Transverse colon (tissue), 4 donors: ENCODE measurements at regions not wholly inside any gene's neighbourhood (a gene's known extent, or its start where the extent isn't known, plus 50 kb on each side); places are given as distances from the start of the nearest gene placed in this dataset.

Source experiments
- DNase-seq: peaks from one replicate; pipeline ENCODE4 v3.0.0-alpha.2; 2019
- H3K27ac ChIP-seq, 4 donors: fragments of 200-600 bp; sonication (generic); 2 replicates each; pipeline ENCODE4 v1.5.1; 2016 to 2018; ENCODE audit warnings: inconsistent platforms in 4 of 4
- H3K27me3 ChIP-seq: fragments of 200-600 bp; sonication (generic); 2 replicates; pipeline ENCODE4 v1.5.1; 2017; ENCODE audit warnings: inconsistent platforms
- H3K36me3 ChIP-seq, 4 donors: fragments of 200-600 bp; sonication (generic); 2 replicates each; pipeline ENCODE4 v1.5.1; 2017 to 2019; ENCODE audit warnings: inconsistent platforms in 4 of 4
- H3K4me1 ChIP-seq, 4 donors: fragments of 200-600 bp; sonication (generic); 2 replicates each; pipeline ENCODE4 v1.5.1; 2017 to 2020; ENCODE audit warnings: inconsistent platforms in 4 of 4
- H3K4me3 ChIP-seq, 4 donors: fragments of 200-600 bp; sonication (generic); 1 replicate in 1 of 4; 2 replicates in 3 of 4; pipeline versions ENCODE4 v1.5.1 to v1.6.1; 2017 to 2019; ENCODE audit warnings: inconsistent platforms in 4 of 4
- H3K9me3 ChIP-seq, 2 donors: fragments of 200-600 bp; sonication (generic); 2 replicates each; pipeline ENCODE4 v1.5.1; 2017 to 2019; ENCODE audit warnings: inconsistent platforms in 2 of 2
- CTCF ChIP-seq, 5 experiments: fragments of 200-600 bp in 3 of 5; fragments of 450-650 bp in 2 of 5; sonication (generic) in 3 of 5; IDR thresholded peaks; 1 replicate in 2 of 5; 2 replicates in 3 of 5; pipeline ENCODE4 v1.5.1; 2016 to 2017; ENCODE audit warnings: antibody characterized with exemption in 5 of 5, inconsistent platforms in 3 of 5, mild to moderate bottlenecking in 2 of 5, moderate library complexity in 1 of 5
- EP300 ChIP-seq: sonication (generic); formaldehyde crosslinking; IDR thresholded peaks from one replicate; pipeline ENCODE4 v1.6.1; 2017; ENCODE audit warnings: antibody characterized with exemption, low read depth
- POLR2A ChIP-seq: fragments of 450-650 bp; IDR thresholded peaks from one replicate; pipeline ENCODE4 v1.6.1; 2016; ENCODE audit warnings: antibody characterized with exemption, mild to moderate bottlenecking, moderate library complexity
- POLR2AphosphoS5 ChIP-seq, 3 donors: sonication (generic); formaldehyde crosslinking; IDR thresholded peaks; one replicate each; pipeline ENCODE4 v1.6.1; 2016; ENCODE audit warnings: antibody characterized with exemption in 3 of 3
- WGBS, 2 donors: methylation state at CpG; one replicate each; pipeline ENCODE4 v1.1.5; 2018; ENCODE audit warnings: low coverage in 1 of 2; 5-methylcytosine and 5-hydroxymethylcytosine counted together
- in situ Hi-C, 4 donors: fragments of 200-750 bp; cut with MboI; loops; one replicate each; pipeline versions ENCODE4 v1.15.0 to v1.15.1; 2017; ENCODE audit warnings: low sequenced_read_pairs in 3 of 4, low pct_ligation_motif_present in 1 of 4, low pct_unique_long_range_greater_than_20kb in 1 of 4
- intact Hi-C: fragments of 100-400 bp; cut with DNase I; formaldehyde crosslinking; loops from one replicate; pipeline ENCODE4 v1.15.1; 2023; ENCODE audit warnings: low total_unique reads

- WGBS, 2 donors, result 67% methylated on average over 1 of the region's 1 CpG; no CpG with 5 or more reads in 1 of the 2 donors
- intact Hi-C loops, result no loop called here
- TF ChIP-seq CTCF (IDR thresholded peaks at IDR 0.05) (no peak), POLR2AphosphoS5 (IDR thresholded peaks at IDR 0.05) (no peak), POLR2A (no peak), EP300 (no peak)
- peaks cover 6 to 8% of the 10 kb centered on the region in 2 donors for H3K9me3 ChIP-seq
- no peak overlapping the region for H3K4me3 ChIP-seq
- H3K27me3 ChIP-seq, result no peaks in the 10 kb centered on the region
- DNase-seq, result no peak
- H3K27ac ChIP-seq, result no peak overlapping the region
- in situ Hi-C loops, result no loop called here
- no peaks in the 10 kb centered on the region for H3K36me3 ChIP-seq
- H3K4me1 ChIP-seq, result no peaks in the 10 kb centered on the region
Measured at GRCh38 chr2:184137955-184138354, 460.4 kb upstream of the ZNF804A start.

GRCh38 chr2:184141866-184142265 lies 456.5 kb upstream of the ZNF804A start:
- no peak for TF ChIP-seq POLR2A
- no peak for TF ChIP-seq EP300
- TF ChIP-seq CTCF (IDR thresholded peaks at IDR 0.05), result no peak
- TF ChIP-seq POLR2AphosphoS5 (IDR thresholded peaks at IDR 0.05), result no peak
- intact Hi-C loops, result no loop called here

GRCh38 chr2:184154438-184154837 lies 443.9 kb upstream of the ZNF804A start:
- WGBS, 2 donors, result 50 to 90% methylated on average over 1 to 2 of the region's 2 CpGs
- intact Hi-C loops (no loop called here), in situ Hi-C loops (no loop called here)
- TF ChIP-seq CTCF (IDR thresholded peaks at IDR 0.05) (no peak), POLR2A (no peak), POLR2AphosphoS5 (IDR thresholded peaks at IDR 0.05) (no peak), EP300 (no peak)
- no peak for DNase-seq
- Histone ChIP-seq H3K9me3 (no peaks in the 10 kb centered on the region), H3K4me3 (no peak overlapping the region), H3K36me3 (no peaks in the 10 kb centered on the region), H3K27me3 (no peaks in the 10 kb centered on the region), H3K27ac (no peak overlapping the region), H3K4me1 (no peaks in the 10 kb centered on the region)

More at GRCh38 chr2:184141866-184142265, 456.5 kb upstream of the ZNF804A start:
- Histone ChIP-seq H3K27me3 (no peaks in the 10 kb centered on the region), H3K36me3 (no peaks in the 10 kb centered on the region), H3K27ac (no peak overlapping the region), H3K4me3 (no peak overlapping the region), H3K9me3 (no peaks in the 10 kb centered on the region), H3K4me1 (no peaks in the 10 kb centered on the region)
- no peak for DNase-seq
- in situ Hi-C loops, result no loop called here

GRCh38 chr2:184155791-184156190 lies 442.5 kb upstream of the ZNF804A start:
- Histone ChIP-seq H3K27ac (no peak overlapping the region), H3K4me1 (no peaks in the 10 kb centered on the region), H3K4me3 (no peak overlapping the region), H3K9me3 (no peaks in the 10 kb centered on the region), H3K36me3 (no peaks in the 10 kb centered on the region), H3K27me3 (no peaks in the 10 kb centered on the region)
- DNase-seq, result no peak
- no peak for TF ChIP-seq POLR2A
- 88 to 100% methylated on average over 1 of the region's 1 CpG for WGBS, 2 donors
- in situ Hi-C loops (no loop called here), intact Hi-C loops (no loop called here)

GRCh38 chr2:184157141-184157540 lies 441.2 kb upstream of the ZNF804A start:
- in situ Hi-C loops (no loop called here), intact Hi-C loops (no loop called here)
- H3K9me3 ChIP-seq, result no peaks in the 10 kb centered on the region
- no peaks in the 10 kb centered on the region for H3K4me1 ChIP-seq
- no peak overlapping the region for H3K27ac ChIP-seq
- H3K27me3 ChIP-seq, result no peaks in the 10 kb centered on the region
- no peak for DNase-seq
- no peaks in the 10 kb centered on the region for H3K36me3 ChIP-seq
- no peak overlapping the region for H3K4me3 ChIP-seq
- 30 to 42% methylated on average over 2 of the region's 2 CpGs for WGBS, 2 donors
- TF ChIP-seq CTCF (IDR thresholded peaks at IDR 0.05), result no peak
- no peak for TF ChIP-seq POLR2A
- TF ChIP-seq EP300, result no peak
- no peak for TF ChIP-seq POLR2AphosphoS5 (IDR thresholded peaks at IDR 0.05)
